Activated CD8-positive, alpha-beta memory T cell treated with anti-CD3 and anti-CD28 coated beads, Interleukin-2, amount 50 U/mL, for 24 hours (primary cell): ENCODE measurements at regions not wholly inside any gene's neighbourhood (a gene's known extent, or its start where the extent isn't known, plus 50 kb on each side); places are given as distances from the start of the nearest gene placed in this dataset.

Source experiments
- DNase-seq: peaks from one replicate; pipeline ENCODE4 v3.0.0-alpha.2; 2020; ENCODE audit errors: extremely low read depth

DNA sequence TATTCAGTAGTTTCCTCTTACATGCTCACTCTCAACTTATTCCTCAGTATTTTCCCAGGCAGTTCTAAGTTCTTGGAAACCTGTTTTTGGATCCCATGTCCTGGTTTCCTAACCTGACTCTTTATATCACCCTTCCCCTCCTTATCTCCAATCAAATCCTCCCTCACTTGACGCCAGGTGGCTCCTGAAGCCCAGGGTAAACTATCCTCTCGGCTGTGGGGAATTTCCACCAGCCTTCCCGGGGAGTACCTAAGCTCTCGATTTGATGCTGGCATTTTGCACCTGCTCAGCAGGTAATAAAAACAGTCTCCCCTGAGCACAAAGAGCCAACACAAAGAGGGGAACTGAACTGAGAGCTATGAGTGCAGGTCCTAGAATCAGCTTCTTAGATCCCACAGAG, 538.0 kb downstream of the SLC4A3 start:
- no peak for DNase-seq

DNA sequence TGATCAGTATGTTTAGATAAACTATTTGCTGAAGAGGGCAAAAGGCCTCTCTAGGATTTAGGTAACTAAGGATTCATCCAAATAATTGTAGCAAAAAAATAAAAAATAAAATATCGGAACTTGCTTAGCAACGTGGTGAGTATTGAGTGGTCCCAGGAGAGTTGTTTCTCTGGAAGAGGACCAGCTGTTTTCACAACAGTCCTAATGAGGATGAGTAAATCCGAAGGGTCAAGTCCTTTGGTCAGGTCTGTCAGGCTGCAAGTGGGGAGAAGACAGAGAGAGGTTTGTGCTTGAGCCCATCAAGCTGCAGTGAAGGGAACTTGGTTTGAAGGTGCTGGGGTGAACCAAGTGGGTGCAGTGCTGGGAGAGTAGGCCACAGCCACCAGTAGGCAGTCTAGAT, 539.2 kb downstream of the SLC4A3 start:
- no peak for DNase-seq

DNA sequence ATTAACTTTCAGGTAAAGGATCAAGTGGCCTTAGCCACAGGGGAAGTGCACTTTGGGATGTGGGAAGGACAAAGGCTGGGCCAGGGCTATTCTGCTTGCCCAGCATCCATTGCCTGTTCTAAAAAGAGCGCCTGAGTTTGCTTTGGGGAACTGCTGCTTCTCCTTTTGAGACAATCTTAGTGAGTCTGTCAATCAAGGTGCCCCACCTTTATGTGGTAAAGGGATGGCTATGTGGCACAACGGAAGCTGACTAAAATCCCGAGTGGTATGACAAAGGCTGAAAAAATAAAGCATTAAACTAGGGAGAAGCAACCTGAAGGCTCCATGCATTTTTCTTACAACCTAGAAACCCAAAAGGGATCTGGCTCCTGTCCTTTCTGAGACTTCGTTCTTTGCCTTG, 540.5 kb downstream of the SLC4A3 start:
- no peak for DNase-seq

DNA sequence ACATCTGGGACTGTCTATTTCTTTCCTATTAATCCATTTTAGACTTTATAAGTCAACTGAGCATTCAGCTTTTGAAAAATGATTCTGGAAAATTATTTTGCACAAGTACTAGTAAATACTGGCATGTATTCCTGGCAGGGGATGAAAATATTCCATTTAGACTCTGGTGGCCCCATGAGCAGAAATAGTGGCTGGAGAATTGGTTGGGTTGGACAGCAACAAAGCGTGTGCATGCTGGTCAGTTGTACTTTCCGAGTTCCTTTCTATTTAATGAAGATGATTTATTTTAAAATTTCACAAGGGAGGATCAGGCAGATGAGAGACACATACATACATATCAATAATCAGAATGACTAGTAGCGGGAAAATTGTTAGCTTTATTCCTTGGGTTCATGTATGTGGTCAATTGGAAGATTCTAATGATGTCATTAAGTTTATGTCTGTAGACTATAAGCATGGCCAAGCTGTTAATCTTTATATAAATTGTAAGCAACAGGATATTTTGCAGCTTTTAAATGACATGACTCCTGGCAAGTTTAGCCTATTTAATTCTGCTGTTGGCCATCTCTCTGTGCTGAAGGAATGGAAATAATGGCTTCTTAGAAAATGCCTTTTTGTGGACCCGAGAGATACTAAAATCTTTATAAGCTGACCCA, 541.6 kb downstream of the SLC4A3 start:
- no peak for DNase-seq

DNA sequence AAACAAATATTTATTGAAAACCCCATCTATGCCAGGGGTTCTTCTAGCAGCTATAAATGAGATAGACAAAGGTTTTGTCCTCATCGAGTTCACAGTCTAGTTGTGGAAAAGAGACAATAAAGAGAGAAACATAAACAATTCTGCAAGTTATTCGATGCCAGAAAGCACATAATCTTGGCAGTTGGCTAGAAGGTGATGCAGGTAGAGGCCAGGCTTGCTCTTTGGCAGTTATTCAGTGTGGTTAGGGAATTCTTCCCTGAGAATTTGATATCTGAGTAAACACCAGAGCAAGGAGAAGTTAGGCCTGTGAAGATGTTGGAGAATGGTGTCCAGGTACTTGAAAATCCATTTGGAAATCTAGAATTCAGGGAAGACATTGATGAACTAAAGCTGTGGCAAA, 547.4 kb downstream of the SLC4A3 start:
- DNase-seq, result no peak

DNA sequence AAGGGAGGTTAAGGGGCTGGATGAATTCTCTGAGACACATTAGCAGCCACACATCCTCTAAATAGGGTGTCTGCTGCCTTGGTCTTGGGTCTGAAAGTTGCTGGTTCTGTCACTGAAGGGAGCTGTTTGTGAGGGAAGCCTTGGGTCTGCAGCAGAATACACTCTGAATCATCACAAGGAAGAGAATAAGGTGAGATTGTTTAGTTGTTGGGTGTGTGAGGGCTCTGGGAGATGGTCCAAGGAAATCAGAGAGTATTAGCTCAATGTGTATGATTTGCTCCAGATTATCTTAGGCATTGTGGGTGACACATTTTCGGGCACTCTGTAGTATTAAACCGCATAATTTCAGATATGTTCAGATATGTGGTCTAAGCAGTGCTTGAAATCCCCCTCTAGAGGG, 548.5 kb downstream of the SLC4A3 start:
- no peak for DNase-seq

DNA sequence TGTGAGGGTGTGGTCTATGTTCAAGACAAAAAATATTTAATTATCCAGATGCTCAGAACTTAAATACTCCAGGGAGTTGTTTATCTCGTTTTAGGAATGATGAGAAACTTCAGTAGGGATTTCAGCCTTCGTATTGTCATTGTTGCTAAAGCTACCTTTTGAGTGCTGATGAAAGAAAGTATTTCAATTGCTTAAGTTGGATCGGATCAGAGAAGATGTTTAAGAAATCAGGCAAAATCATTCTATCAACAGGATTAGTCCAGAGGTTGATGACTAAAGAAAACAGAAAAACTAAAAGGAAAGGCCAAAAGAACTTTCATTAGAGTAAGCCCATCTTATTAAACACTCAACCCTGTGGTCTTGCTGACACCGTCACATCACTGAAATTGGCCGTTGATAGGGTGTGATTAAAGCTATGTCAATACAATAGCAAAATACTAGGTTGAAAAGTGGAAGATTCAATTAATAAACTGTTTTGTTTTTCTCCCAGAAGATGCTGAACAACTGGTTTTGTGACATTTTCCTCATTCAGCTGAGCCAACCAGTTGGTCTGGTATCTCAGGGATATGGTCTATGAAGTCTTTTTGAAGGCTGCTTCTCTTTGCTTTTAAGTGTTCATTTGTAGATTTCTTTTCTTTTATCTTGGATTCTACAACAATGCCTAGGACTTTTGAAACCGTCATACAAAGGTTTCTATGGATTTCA, 551.7 kb downstream of the SLC4A3 start:
- no peak for DNase-seq

DNA sequence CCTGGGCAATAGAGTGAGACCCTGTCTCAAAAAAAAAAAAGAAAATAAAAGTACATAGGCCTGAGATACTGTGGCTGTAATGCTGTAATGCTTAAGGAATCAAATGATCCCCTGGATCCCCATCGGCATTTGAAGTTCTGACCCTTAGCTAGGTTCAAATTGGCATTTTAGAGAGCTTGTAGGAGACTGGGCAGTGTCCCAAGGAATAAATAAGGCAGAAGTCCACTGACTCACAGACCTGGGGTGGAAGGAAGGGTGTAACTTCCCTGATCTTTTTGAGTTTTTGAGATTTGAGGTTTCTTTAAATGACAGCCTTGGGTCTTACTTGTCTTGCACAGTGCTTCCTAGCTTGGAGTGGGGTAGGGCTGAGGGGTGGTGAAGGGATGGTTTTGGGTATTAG, 553.7 kb downstream of the SLC4A3 start:
- DNase-seq, result no peak

DNA sequence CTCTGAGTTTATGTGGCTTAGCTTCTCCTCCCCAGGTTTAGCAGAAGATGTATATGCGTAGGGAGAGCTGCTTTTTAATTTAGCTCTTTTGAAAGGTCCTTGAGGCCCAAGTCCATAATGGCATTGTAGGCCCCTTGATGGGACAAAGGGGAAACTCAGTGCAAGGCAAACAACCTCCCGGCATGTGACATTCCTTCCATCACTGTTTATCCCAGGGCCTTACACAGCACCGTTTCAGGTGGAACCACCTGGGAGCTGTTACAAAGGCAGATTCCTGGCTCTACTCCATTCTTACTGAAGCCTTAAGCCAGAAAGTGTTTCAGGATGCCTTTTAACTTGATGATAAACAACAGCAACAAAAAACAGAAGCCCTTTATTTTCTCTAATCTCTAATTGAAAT, 555.4 kb downstream of the SLC4A3 start:
- no peak for DNase-seq

DNA sequence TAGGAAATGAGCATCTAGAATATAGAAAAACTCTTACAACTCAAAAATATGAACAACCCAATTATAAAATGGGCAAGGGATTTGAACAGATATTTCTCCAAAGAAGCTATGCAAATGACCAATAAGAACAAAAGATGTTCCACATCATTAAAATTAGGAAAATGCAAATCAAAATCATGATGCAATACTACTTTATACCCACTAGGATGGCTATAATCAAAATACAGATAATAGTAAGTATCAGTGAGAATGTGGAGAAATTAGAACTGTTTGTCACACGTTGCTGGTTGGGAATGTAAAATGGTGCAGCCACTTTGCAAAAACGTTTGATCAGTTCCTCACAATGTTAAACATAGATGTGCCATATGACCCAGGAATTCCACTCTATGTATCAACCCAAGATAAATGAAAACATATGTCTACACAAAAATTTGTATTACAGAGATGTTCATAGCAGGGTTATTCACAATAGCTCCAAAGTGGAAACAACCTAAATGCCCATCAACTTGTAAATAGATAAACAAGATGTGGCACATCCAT, 558.4 kb downstream of the SLC4A3 start:
- no peak for DNase-seq

DNA sequence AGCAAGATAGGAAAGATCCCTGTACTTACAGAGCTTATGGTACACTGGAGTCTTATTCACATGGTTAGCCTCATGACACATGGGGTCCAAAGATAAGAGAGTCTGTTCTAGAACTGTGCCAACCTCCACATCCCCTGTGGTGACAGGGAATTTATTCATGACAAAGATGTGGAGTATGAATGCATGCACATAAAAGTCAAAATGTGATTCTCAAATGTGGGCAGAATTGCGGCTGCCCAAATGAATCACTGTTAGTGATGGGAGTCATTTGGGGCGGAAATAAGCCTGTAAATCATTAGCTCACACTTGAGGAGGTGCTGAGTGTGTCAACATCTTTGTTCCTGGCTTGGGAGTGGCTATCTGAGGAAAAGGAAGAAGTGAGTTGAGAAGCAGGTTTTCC, 560.6 kb downstream of the SLC4A3 start:
- no peak for DNase-seq

DNA sequence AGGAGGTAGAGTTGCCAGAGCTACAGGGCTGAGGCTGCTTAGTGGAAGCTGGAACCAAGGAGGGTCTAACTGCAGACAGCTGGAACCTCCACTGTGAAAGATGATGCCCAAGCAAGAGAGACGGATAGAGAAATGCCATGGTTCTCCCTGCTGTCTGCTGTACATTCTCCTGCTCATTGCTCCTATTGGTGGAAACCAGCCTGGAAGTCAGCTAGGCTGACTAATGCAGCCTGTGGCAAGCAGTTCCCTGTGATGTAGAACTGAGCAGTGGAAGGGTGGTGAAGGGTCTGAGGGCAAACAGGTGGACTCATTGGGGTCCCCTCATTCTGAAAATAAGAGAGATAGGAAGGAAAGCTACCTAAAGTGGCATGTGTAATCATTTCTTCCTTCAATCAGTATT, 563.6 kb downstream of the SLC4A3 start:
- no peak for DNase-seq

DNA sequence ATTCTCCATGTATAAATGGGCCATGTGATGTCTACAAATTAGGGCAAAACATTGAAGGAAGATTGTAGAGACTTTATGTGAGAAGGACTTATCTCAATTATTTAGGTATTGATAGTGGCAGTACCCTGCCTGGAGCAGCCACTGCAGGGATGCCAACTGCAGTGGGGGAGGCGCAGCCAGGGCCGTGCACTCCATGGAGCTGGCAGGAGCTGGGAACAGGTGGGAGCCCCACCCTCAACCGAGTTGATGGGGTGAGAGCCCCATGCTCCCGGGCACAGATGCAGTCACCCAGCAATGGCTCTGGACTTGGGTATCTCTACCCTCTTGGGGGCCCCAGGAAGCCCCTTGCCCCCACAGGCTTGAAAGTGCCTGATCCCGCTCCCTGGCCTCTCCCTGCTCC, 564.3 kb downstream of the SLC4A3 start:
- no peak for DNase-seq

DNA sequence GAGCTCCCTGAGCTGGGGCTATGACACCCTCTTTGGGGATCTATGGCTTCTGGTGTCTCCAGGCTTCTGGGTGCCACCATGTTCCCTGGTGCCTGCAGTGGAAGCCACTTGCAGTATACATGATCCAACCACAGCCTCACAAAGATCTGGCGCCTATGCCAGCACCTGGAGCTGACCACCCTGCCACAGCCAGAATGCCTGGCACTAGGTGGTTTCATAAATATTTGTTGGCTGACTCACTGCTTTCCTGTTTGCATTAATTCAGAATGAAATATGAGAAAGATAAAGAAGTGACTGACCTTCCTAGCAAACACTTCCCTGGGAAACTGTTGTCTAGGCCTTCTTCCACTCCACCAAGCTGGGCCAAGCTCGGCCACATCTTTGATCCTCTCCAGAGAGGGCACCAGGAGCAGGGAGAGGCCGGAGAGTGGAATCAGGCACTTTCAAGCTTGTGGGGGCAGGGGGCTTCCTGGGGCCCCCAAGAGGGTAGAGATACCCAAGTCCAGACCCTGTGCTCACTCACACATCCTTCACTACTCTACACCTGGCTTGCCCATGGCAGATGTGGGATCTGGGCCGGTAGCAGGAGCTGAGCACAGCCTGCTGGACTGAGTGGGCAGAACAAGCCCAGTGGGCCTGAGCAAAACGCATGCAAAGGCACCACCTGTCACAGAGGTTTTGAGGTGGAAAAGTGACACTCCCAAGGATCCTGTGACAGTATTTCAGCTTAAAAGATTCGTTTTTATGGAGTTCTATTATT, 565.7 kb downstream of the SLC4A3 start:
- no peak for DNase-seq

DNA sequence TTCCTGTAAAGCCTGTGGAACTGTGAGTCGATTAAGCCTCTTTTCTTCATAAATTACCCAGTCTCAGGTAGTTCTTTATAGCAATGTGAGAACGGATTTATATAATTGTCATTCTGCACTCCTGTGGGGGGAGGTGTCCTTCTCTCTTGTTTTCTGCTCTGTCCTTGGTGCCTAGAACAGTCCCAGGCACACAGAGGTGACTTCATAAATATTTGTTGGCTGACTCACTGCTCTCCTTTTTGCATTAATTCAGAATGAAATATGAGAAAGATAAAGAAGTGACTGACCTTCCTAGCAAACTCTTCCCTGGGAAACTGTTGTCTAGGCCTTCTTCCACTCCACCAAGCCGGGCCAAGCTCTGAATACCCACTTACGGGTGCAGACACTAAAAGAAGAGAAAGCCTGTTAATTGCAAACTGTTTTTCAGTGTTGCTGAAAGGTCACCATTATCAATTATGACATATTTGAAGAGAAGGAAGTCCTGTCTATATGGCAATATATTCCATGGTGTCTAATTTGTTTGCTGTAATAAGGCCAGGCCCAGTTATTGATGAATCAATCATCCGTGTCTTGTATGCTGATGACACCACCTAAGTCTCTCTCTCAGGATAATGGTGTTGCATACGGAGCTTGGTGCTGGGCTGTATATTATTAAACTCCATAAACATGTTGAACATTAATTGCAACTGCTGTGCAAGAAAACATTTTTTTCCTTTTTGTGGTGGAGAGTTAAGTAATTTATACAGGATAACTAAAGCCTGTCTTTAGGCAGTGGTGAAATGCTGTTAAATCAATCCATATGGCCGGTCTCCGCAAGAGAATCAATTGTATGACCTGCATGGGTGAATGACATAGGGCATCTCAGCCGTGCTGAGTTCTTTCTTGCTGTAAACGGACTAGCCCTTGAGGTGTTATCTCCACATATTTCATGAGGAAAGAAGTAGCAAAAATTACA, 567.5 kb downstream of the SLC4A3 start:
- DNase-seq, result no peak

DNA sequence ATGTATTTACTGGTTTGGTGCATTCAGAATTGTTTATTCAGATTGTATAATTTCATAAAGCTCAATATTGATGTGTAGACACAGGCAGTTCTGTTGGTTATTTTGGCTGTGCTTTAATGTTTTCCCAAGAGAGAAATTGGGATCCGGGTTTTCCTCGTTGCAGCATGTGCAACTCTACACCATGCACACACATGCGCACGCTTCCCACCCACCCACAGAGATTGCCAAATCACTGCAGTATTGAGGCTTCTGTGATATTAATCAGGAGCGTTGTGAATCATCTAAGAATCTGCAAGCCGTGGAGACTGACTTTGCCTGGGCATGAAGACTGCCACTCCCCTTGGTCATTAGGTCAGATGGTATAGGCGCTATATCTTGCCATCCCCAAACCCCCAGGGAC, 571.5 kb downstream of the SLC4A3 start:
- DNase-seq, result no peak

DNA sequence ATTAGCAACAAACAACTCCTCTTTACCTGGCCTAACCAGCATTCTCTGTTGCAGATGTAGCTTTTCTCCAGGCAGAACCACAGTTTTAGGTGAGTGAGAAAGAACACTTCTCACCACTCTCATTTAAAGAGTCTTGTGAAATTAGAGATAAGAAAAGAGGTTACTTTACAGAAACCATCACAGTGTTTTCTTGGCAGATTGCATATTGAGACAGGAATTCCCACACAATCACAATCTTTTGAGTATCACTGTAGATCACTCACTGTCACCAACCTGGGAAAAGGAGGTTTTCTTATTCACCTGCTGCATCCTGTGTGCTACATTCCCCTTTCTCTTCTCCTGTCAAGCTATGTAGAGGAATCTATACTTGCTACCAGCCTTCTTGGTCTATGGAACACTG, 574.6 kb downstream of the SLC4A3 start:
- no peak for DNase-seq

DNA sequence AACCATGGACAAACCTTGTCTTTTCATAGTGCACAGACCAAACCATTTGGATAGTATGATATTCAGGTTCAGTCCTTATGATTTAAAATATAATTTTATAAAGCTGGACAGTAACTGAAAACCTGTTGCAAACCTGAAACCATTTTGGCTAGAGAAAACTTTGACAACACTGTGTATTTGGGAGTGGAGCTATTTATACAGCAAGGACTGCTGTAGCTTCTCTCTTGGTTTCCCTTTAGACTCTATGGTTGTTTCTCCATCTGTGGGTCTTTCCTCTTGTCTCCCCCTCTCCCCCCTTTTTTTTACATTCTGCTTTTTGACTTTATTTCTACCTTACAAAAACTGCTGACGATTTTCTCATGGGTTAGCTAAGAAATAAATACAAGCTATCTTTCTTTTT, 581.7 kb downstream of the SLC4A3 start:
- no peak for DNase-seq

DNA sequence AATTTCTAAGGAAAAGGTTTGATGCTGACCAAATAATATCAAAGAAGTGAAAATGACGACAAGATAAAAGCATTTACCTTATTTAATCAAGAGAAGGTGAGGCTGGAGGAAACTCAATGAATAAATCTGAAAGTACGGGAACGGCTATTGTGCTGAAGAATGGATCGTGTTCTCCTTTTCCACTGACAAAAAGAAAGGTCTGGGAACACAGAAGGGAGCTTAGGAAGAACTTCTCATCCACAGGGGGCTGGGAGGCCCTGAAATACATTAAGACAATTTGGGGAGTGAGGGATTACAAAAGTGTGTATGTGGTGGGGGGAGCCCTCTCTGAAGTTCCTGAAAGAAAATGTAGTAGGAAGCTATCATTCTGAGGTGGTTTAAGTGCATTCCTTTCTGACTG, 582.3 kb downstream of the SLC4A3 start:
- no peak for DNase-seq

DNA sequence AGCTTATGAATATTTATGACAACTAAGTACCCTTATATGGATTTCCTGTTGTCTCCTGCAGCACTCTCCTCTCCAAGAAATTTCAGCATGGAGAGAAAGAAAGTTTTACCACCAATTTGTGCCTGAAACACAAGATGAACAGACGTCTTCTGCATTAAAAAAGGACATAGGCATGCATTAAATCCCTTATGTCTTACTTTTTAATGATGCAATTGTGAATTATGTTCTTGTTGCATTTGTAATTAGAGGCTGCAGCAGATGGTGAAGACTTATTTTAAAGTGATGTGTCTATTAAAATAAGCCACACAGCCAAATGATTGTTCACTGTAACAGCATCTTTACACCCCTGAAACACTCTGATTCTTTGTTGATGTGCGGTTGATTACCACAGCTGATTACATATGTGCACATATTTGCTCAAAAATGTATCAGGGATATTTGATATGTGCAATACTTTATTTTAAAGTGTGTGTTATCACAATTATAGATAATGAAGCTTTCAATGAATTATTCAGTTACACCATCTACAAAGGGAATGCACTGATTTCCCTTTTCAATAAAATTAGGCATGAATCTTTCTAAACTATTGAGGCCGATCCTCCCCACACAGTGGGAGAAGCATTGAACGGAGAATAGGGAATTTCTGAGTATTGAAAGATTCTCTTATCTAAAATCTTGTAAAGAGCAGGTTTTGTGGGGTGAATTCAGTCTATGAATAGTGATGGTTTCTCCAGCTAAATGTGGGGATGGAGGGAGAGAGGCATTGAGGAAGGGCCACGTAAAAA, 585.1 kb downstream of the SLC4A3 start:
- DNase-seq, result no peak

DNA sequence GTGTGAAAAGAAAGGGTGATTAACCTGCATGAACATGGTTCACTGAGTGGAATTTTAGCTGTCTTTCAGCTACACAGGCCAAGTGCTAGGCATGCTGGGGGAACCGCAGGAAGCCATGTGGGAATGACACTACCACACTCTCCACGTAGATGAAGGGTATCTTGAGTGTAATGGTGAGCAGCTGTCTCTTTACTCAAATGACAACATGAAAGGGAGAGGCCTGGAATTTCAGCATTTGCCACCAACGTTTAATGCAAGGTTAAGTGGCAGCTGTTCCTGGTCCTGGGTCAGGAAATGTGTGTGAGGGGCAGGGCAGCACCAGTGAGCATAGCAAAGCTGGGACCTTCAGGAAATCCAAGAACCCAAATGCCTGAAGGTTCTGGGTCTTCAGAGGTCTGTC, 588.4 kb downstream of the SLC4A3 start:
- no peak for DNase-seq
